H1 (cell line): ENCODE measurements at regions not wholly inside any gene's neighbourhood (a gene's known extent, or its start where the extent isn't known, plus 50 kb on each side); places are given as distances from the start of the nearest gene placed in this dataset.

Experiments used
- BRCA1 ChIP-seq: IDR thresholded peaks from 2 replicates; pipeline ENCODE4 v1.6.1; 2012; ENCODE audit warnings: low read depth, low read length, improper control_type of control experiment
- EP300 ChIP-seq, 2 experiments: IDR thresholded peaks; 1 replicate in 1 of 2; 2 replicates in 1 of 2; pipeline ENCODE4 v1.6.1; 2011 to 2012; ENCODE audit warnings: low read depth in 2 of 2, low read length in 2 of 2, mild to moderate bottlenecking in 2 of 2, borderline replicate concordance in 1 of 2, inconsistent platforms in 1 of 2, moderate library complexity in 1 of 2
- EZH2 ChIP-seq: fragments of 200-600 bp; sonication (generic); IDR thresholded peaks from 2 replicates; pipeline ENCODE4 v1.7.1; 2012; ENCODE audit warnings: low read depth, mild to moderate bottlenecking, moderate library complexity, low read length, inconsistent platforms; ENCODE audit not compliant: severe bottlenecking
- PHF8 ChIP-seq: fragments of 200-600 bp; sonication (generic); conservative IDR thresholded peaks from 2 replicates; pipeline ENCODE4 v1.7.1; 2012; ENCODE audit warnings: low read depth, mild to moderate bottlenecking, inconsistent platforms, low read length, moderate library complexity
- POLR2A ChIP-seq, 2 experiments: IDR thresholded peaks; 1 replicate in 1 of 2; 2 replicates in 1 of 2; pipeline ENCODE4 v1.6.1; 2011; ENCODE audit warnings: low read depth in 2 of 2, low read length in 2 of 2, mild to moderate bottlenecking in 2 of 2; ENCODE audit errors: control extremely low read depth in 1 of 2
- POLR2AphosphoS5 ChIP-seq: IDR thresholded peaks from 2 replicates; pipeline ENCODE4 v1.6.1; 2011; ENCODE audit warnings: low read depth, low read length
- RAD21 ChIP-seq, 2 experiments: IDR thresholded peaks in 1 of 2; conservative IDR thresholded peaks in 1 of 2; 2 replicates each; pipeline ENCODE4 v1.6.1; 2011; ENCODE audit warnings: low read depth in 2 of 2, low read length in 2 of 2, improper control_type of control experiment in 1 of 2, inconsistent platforms in 1 of 2, mild to moderate bottlenecking in 1 of 2, moderate library complexity in 1 of 2
- RFX5 ChIP-seq: IDR thresholded peaks from 2 replicates; pipeline ENCODE4 v1.6.1; 2011; ENCODE audit warnings: low read depth, low read length, improper control_type of control experiment, borderline replicate concordance
- RNF2 ChIP-seq: fragments of 200-900, 300-1000 bp; sonication (generic); IDR thresholded peaks from 2 replicates; pipeline ENCODE4 v1.7.1; 2016; ENCODE audit warnings: borderline replicate concordance, low read depth, mild to moderate bottlenecking, antibody characterized with exemption, low read length; ENCODE audit not compliant: poor library complexity, severe bottlenecking; ENCODE audit errors: missing control alignments
- SRF ChIP-seq: IDR thresholded peaks from 2 replicates; pipeline ENCODE4 v1.6.1; 2011; ENCODE audit warnings: mild to moderate bottlenecking, low read depth, low read length, moderate library complexity
- TEAD4 ChIP-seq: IDR thresholded peaks from 2 replicates; pipeline ENCODE4 v1.6.1; 2012; ENCODE audit warnings: low read depth, low read length, inconsistent platforms, mixed read lengths
- TF ChIP-seq, protein P1 (sequence below), 3 experiments: IDR thresholded peaks; 1 replicate in 2 of 3; 2 replicates in 1 of 3; pipeline versions ENCODE4 v1.5.1 to v1.6.1; 2011; ENCODE audit warnings: low read length in 3 of 3, mild to moderate bottlenecking in 3 of 3, inconsistent platforms in 2 of 3, low read depth in 1 of 3, moderate library complexity in 1 of 3; ENCODE audit not compliant: insufficient read depth in 1 of 3; ENCODE audit errors: control extremely low read depth in 1 of 3
- TF ChIP-seq, protein P2 (sequence below): IDR thresholded peaks from 2 replicates; pipeline ENCODE4 v1.6.1; 2012; ENCODE audit warnings: inconsistent platforms

DNA sequence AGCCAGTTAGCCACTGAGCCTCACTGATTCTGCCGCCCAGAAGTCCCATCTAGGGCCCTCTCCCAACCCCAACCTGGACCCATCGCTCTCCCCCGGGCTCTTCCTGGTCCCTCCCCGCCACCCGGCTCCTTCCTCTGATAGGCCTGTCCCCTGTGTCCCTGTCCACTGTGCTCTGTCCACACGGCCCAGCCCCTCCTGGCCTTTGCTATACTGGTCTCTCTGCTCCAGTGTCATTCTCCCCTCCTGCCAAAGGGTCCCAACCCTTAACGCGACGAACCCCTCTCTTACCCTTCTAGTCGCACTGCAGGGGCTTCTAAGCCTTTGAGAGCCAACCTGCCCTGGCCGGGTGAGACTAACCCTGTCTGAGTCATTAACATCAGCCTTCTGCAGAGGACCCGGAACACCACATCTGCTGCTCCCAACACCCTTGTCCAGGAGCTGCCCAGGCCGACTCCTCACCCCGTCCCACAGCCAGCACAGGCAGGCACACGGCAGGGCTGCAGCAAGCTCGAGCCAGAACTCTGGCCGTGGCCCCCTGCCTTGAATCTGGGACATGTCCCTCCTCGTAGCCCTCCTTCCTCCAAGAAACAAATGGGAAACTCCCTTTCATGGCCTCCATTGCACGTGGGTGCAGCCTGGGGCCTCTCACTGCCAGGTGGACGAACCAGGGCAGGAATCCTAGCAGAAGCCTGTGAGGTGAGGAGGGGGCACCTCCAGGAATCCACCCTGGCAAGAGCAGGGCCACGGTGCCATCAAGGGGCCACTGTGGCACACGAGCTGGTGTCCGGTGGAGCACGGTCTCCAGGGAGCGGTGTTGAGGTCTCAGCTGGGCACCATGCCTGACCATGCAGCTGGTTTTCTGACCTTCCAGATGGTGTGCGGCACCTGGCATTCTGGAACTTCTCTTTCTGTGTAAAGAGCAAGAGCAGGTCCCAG, 140.9 kb upstream of the IQSEC1 start:
- TF ChIP-seq, protein P1, sequence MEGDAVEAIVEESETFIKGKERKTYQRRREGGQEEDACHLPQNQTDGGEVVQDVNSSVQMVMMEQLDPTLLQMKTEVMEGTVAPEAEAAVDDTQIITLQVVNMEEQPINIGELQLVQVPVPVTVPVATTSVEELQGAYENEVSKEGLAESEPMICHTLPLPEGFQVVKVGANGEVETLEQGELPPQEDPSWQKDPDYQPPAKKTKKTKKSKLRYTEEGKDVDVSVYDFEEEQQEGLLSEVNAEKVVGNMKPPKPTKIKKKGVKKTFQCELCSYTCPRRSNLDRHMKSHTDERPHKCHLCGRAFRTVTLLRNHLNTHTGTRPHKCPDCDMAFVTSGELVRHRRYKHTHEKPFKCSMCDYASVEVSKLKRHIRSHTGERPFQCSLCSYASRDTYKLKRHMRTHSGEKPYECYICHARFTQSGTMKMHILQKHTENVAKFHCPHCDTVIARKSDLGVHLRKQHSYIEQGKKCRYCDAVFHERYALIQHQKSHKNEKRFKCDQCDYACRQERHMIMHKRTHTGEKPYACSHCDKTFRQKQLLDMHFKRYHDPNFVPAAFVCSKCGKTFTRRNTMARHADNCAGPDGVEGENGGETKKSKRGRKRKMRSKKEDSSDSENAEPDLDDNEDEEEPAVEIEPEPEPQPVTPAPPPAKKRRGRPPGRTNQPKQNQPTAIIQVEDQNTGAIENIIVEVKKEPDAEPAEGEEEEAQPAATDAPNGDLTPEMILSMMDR (IDR thresholded peaks at IDR 0.05; ENCODE audit: control extremely low read depth in 1 of 3, insufficient read depth in 1 of 3, low read depth in 1 of 3, low read length in 3 of 3) = no peak
- TF ChIP-seq EP300 (IDR thresholded peaks at IDR 0.05; ENCODE audit: borderline replicate concordance in 1 of 2, low read depth in 2 of 2, low read length in 2 of 2) = no peak
- TF ChIP-seq, protein P2, sequence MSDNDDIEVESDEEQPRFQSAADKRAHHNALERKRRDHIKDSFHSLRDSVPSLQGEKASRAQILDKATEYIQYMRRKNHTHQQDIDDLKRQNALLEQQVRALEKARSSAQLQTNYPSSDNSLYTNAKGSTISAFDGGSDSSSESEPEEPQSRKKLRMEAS = no peak
- no peak for TF ChIP-seq RNF2
- TF ChIP-seq PHF8 = no peak
- no peak for TF ChIP-seq POLR2A (IDR thresholded peaks at IDR 0.05; ENCODE audit: control extremely low read depth in 1 of 2, low read depth in 2 of 2, low read length in 2 of 2)
- TF ChIP-seq TEAD4 = no peak
- no peak for TF ChIP-seq EZH2
- no peak for TF ChIP-seq RFX5
- TF ChIP-seq POLR2AphosphoS5 = no peak
- no peak for TF ChIP-seq SRF
- TF ChIP-seq BRCA1 = no peak
- no peak for TF ChIP-seq RAD21 (IDR thresholded peaks at IDR 0.05 in 1 of 2, conservative IDR thresholded peaks at IDR 0.05 in 1 of 2; ENCODE audit: low read depth in 2 of 2, low read length in 2 of 2)
